Neural progenitor cell (in vitro differentiated cells): ENCODE measurements at regions not wholly inside any gene's neighbourhood (a gene's known extent, or its start where the extent isn't known, plus 50 kb on each side); places are given as distances from the start of the nearest gene placed in this dataset.

ENCODE experiments used
- DNase-seq: peaks from one replicate; pipeline ENCODE4 v3.0.0-alpha.2; 2016; ENCODE audit warnings: low spot score
- H2AFZ ChIP-seq: fragments of 200-600 bp; sonication (generic); replicated peaks from 2 replicates; pipeline ENCODE4 v1.6.1; 2016; ENCODE audit warnings: antibody characterized with exemption
- H3F3A ChIP-seq: fragments of 200-600 bp; sonication (generic); 2 replicates; pipeline ENCODE4 v1.6.1; 2016; ENCODE audit warnings: antibody characterized with exemption, low read depth
- H3K27ac ChIP-seq: fragments of 200-600 bp; sonication (generic); 2 replicates; pipeline ENCODE4 v1.5.1; 2016; ENCODE audit warnings: mild to moderate bottlenecking
- H3K27me3 ChIP-seq: fragments of 200-600 bp; sonication (generic); 2 replicates; pipeline ENCODE4 v1.6.1; 2016; ENCODE audit warnings: mild to moderate bottlenecking, moderate library complexity
- H3K36me3 ChIP-seq: fragments of 200-600 bp; sonication (generic); 2 replicates; pipeline ENCODE4 v1.5.1; 2016
- H3K4me1 ChIP-seq: fragments of 200-600 bp; sonication (generic); 2 replicates; pipeline ENCODE4 v1.6.1; 2016; ENCODE audit warnings: mixed run types
- H3K4me2 ChIP-seq: fragments of 200-600 bp; sonication (generic); 2 replicates; pipeline ENCODE4 v1.6.1; 2016
- H3K4me3 ChIP-seq: fragments of 200-600 bp; sonication (generic); 2 replicates; pipeline ENCODE4 v1.5.1; 2016
- H3K79me2 ChIP-seq: fragments of 200-600 bp; sonication (generic); 2 replicates; pipeline ENCODE4 v1.6.1; 2016; ENCODE audit warnings: low read depth
- H3K9ac ChIP-seq: fragments of 200-600 bp; sonication (generic); 2 replicates; pipeline ENCODE4 v1.6.1; 2016
- H3K9me3 ChIP-seq: fragments of 200-600 bp; sonication (generic); 2 replicates; pipeline ENCODE4 v1.5.1; 2016; ENCODE audit warnings: low read depth
- H4K20me1 ChIP-seq: fragments of 200-600 bp; sonication (generic); 2 replicates; pipeline ENCODE4 v1.6.1; 2016; ENCODE audit warnings: low read depth
- H3K27ac Mint-ChIP-seq: 3 replicates; pipeline ENCODE4 v1.8.0; 2021; ENCODE audit warnings: mixed read lengths
- H3K27me3 Mint-ChIP-seq: 2 replicates; pipeline ENCODE4 v1.8.0; 2022; ENCODE audit warnings: low read depth, mild to moderate bottlenecking, inconsistent platforms, moderate library complexity, mixed read lengths; ENCODE audit not compliant: insufficient read depth
- H3K36me3 Mint-ChIP-seq: 3 replicates; pipeline ENCODE4 v1.8.0; 2021; ENCODE audit warnings: mixed read lengths
- H3K4me1 Mint-ChIP-seq: 3 replicates; pipeline ENCODE4 v1.8.0; 2021; ENCODE audit warnings: mixed read lengths
- H3K4me3 Mint-ChIP-seq: 3 replicates; pipeline ENCODE4 v1.8.0; 2021; ENCODE audit warnings: mild to moderate bottlenecking, moderate library complexity, mixed read lengths
- H3K9me3 Mint-ChIP-seq: 3 replicates; pipeline ENCODE4 v1.8.0; 2020; ENCODE audit warnings: mixed read lengths
- EZH2 ChIP-seq: fragments of 200-600 bp; sonication (generic); IDR thresholded peaks from 2 replicates; pipeline ENCODE4 v1.6.1; 2017; ENCODE audit warnings: antibody characterized with exemption, mild to moderate bottlenecking, moderate library complexity
- EZH2phosphoT487 ChIP-seq: fragments of 200-600 bp; sonication (generic); IDR thresholded peaks from 2 replicates; pipeline ENCODE4 v1.6.1; 2017; ENCODE audit warnings: antibody characterized with exemption
- TF ChIP-seq, protein P1 (sequence below): fragments of 200-600 bp; sonication (generic); IDR thresholded peaks from 2 replicates; pipeline ENCODE4 v1.5.1; 2017; ENCODE audit warnings: antibody characterized with exemption, mild to moderate bottlenecking

GRCh38 chr13:73440296-73440895 lies 381.6 kb downstream of the KLF5 start:
- no peaks in the 10 kb centered on the region for H4K20me1 ChIP-seq
- H3K4me1 ChIP-seq = no peaks in the 10 kb centered on the region
- Mint-ChIP-seq H3K4me3 (no peak overlapping the region), H3K36me3 (no peaks in the 10 kb centered on the region), H3K4me1 (no peaks in the 10 kb centered on the region), H3K9me3 (peaks cover 22% of the 10 kb centered on the region), H3K27me3 (peaks cover 2% of the 10 kb centered on the region), H3K27ac (no peak overlapping the region)
- H3K9ac ChIP-seq = no peak overlapping the region
- no peaks in the 10 kb centered on the region for H3F3A ChIP-seq
- no peak overlapping the region for H3K27ac ChIP-seq
- no peak overlapping the region for H2AFZ ChIP-seq
- no peaks in the 10 kb centered on the region for H3K36me3 ChIP-seq
- TF ChIP-seq EZH2phosphoT487 = no peak
- no peak for TF ChIP-seq EZH2
- TF ChIP-seq, protein P1, sequence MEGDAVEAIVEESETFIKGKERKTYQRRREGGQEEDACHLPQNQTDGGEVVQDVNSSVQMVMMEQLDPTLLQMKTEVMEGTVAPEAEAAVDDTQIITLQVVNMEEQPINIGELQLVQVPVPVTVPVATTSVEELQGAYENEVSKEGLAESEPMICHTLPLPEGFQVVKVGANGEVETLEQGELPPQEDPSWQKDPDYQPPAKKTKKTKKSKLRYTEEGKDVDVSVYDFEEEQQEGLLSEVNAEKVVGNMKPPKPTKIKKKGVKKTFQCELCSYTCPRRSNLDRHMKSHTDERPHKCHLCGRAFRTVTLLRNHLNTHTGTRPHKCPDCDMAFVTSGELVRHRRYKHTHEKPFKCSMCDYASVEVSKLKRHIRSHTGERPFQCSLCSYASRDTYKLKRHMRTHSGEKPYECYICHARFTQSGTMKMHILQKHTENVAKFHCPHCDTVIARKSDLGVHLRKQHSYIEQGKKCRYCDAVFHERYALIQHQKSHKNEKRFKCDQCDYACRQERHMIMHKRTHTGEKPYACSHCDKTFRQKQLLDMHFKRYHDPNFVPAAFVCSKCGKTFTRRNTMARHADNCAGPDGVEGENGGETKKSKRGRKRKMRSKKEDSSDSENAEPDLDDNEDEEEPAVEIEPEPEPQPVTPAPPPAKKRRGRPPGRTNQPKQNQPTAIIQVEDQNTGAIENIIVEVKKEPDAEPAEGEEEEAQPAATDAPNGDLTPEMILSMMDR = no peak
- no peaks in the 10 kb centered on the region for H3K27me3 ChIP-seq
- H3K4me3 ChIP-seq = no peak overlapping the region
- no peak overlapping the region for H3K4me2 ChIP-seq
- H3K79me2 ChIP-seq = no peaks in the 10 kb centered on the region
- H3K9me3 ChIP-seq = peaks cover 18% of the 10 kb centered on the region
- DNase-seq = peak; percentile 27

GRCh38 chr13:73433890-73434289 lies 375.1 kb downstream of the KLF5 start:
- Mint-ChIP-seq H3K27me3 (no peaks in the 10 kb centered on the region), H3K36me3 (no peaks in the 10 kb centered on the region), H3K9me3 (peaks cover 8% of the 10 kb centered on the region), H3K4me3 (no peak overlapping the region), H3K27ac (no peak overlapping the region), H3K4me1 (no peaks in the 10 kb centered on the region)
- H3K9ac ChIP-seq = no peak overlapping the region
- no peaks in the 10 kb centered on the region for H3F3A ChIP-seq
- no peak overlapping the region for H2AFZ ChIP-seq
- H3K9me3 ChIP-seq = no peaks in the 10 kb centered on the region
- TF ChIP-seq, protein P1 = no peak
- no peak for TF ChIP-seq EZH2phosphoT487
- no peak for TF ChIP-seq EZH2
- no peak overlapping the region for H3K4me3 ChIP-seq
- no peak overlapping the region for H3K4me2 ChIP-seq
- H3K36me3 ChIP-seq = no peaks in the 10 kb centered on the region
- H3K27me3 ChIP-seq = no peaks in the 10 kb centered on the region
- no peaks in the 10 kb centered on the region for H4K20me1 ChIP-seq
- no peak overlapping the region for H3K27ac ChIP-seq
- H3K4me1 ChIP-seq = no peaks in the 10 kb centered on the region
- no peaks in the 10 kb centered on the region for H3K79me2 ChIP-seq
- no peak for DNase-seq

DNA sequence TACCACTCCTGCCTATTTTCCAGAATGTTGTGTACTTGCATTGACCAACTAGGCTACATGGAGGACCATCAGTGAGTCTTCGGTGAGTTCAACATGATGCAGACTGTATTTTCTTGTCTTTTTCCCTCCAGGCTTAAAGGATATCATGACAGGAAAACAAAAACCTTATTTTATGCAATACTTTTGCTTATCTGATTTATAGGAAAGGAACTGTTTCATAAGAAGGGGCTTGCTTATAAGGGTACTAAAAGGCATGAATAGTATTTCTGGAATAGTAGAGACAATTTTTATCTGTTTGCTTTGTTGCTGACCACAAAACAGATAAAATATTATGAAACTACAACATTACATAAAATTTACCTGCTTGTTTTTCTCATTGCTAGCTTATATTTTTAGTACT lies 374.7 kb downstream of the KLF5 start:
- no peaks in the 10 kb centered on the region for H3K4me1 Mint-ChIP-seq
- no peaks in the 10 kb centered on the region for H3K36me3 Mint-ChIP-seq
- no peak overlapping the region for H2AFZ ChIP-seq

More for the DNA sequence above, 374.7 kb downstream of the KLF5 start:
- Mint-ChIP-seq H3K9me3 (peaks cover 8% of the 10 kb centered on the region), H3K27ac (no peak overlapping the region), H3K27me3 (no peaks in the 10 kb centered on the region), H3K4me3 (no peak overlapping the region)
- Histone ChIP-seq H3K4me3 (no peak overlapping the region), H3K36me3 (no peaks in the 10 kb centered on the region), H3F3A (no peaks in the 10 kb centered on the region), H3K4me1 (no peaks in the 10 kb centered on the region), H3K27ac (no peak overlapping the region), H3K4me2 (no peak overlapping the region), H4K20me1 (no peaks in the 10 kb centered on the region), H3K79me2 (no peaks in the 10 kb centered on the region), H3K27me3 (no peaks in the 10 kb centered on the region), H3K9me3 (no peaks in the 10 kb centered on the region), H3K9ac (no peak overlapping the region)
- no peak for TF ChIP-seq EZH2phosphoT487
- TF ChIP-seq EZH2 = no peak
- TF ChIP-seq, protein P1 = no peak
- DNase-seq = no peak
